SK-N-SH (cell line): ENCODE measurements at regions not wholly inside any gene's neighbourhood (a gene's known extent, or its start where the extent isn't known, plus 50 kb on each side); places are given as distances from the start of the nearest gene placed in this dataset.

Experiments
- CTCF ChIA-PET: fragments of 300-600, 350-600 bp; formaldehyde crosslinking; extraction: SDS; loops from one replicate; lab custom pipeline; 2021; lab: Yijun Ruan, JAX
- POLR2A ChIA-PET: fragments of 350-600 bp; sonication (Branson Sonifier 250); formaldehyde crosslinking; extraction: SDS; loops from one replicate; lab custom pipeline; 2020; ENCODE audit warnings: antibody characterized with exemption, inconsistent platforms; lab: Yijun Ruan, JAX
- DNase-seq: peaks from one replicate; pipeline ENCODE4 v3.0.0; 2012
- H2AFZ ChIP-seq: fragments of 200-600 bp; sonication (generic); 2 replicates; pipeline ENCODE4 v1.8.1; 2016; ENCODE audit warnings: antibody characterized with exemption, mild to moderate bottlenecking, low read depth
- H3F3A ChIP-seq: fragments of 200-600 bp; sonication (generic); replicated peaks from 2 replicates; pipeline ENCODE3; 2016; ENCODE audit warnings: antibody characterized with exemption, mild to moderate bottlenecking; ENCODE audit not compliant: insufficient read depth
- H3K27ac ChIP-seq, 2 experiments: fragments of 200-500 bp in 1 of 2; fragments of 200-600 bp in 1 of 2; sonication (Bioruptor generic) in 1 of 2; sonication (generic), shearing (Covaris generic) in 1 of 2; 2 replicates each; pipeline versions ENCODE4 v1.5.1 to v1.6.1; 2014 to 2016; ENCODE audit warnings: low read depth in 2 of 2, inconsistent platforms in 1 of 2, low read length in 1 of 2, mild to moderate bottlenecking in 1 of 2, mixed read lengths in 1 of 2
- H3K27me3 ChIP-seq: fragments of 200-600 bp; sonication (generic), shearing (Covaris generic); 2 replicates; pipeline ENCODE4 v1.6.1; 2016; ENCODE audit warnings: mixed run types; ENCODE audit not compliant: insufficient read depth
- H3K36me3 ChIP-seq, 2 experiments: fragments of 200-500 bp in 1 of 2; fragments of 200-600 bp in 1 of 2; sonication (Bioruptor generic) in 1 of 2; sonication (generic) in 1 of 2; replicated peaks in 1 of 2; 2 replicates each; pipeline versions ENCODE3 to v1.5.1; 2014 to 2016; ENCODE audit warnings: low read length in 1 of 2, mild to moderate bottlenecking in 1 of 2; ENCODE audit not compliant: insufficient read depth in 2 of 2, control insufficient read depth in 1 of 2
- H3K4me1 ChIP-seq, 2 experiments: fragments of 200-500 bp in 1 of 2; fragments of 200-600 bp in 1 of 2; sonication (Bioruptor generic) in 1 of 2; sonication (generic), shearing (Covaris generic) in 1 of 2; 2 replicates each; pipeline versions ENCODE4 v1.5.1 to v1.6.1; 2014 to 2016; ENCODE audit warnings: low read depth in 1 of 2, low read length in 1 of 2, mixed run types in 1 of 2; ENCODE audit not compliant: insufficient read depth in 2 of 2, control insufficient read depth in 1 of 2
- H3K4me2 ChIP-seq: fragments of 200-600 bp; sonication (generic), shearing (Covaris generic); 2 replicates; pipeline ENCODE4 v1.6.1; 2017; ENCODE audit warnings: mixed run types
- H3K4me3 ChIP-seq, 2 experiments: fragments of 200-500 bp in 1 of 2; fragments of 200-600 bp in 1 of 2; sonication (Bioruptor generic) in 1 of 2; sonication (generic), shearing (Covaris generic) in 1 of 2; 2 replicates each; pipeline versions ENCODE4 v1.5.1 to v1.8.1; 2014 to 2016; ENCODE audit warnings: low read depth in 2 of 2, inconsistent platforms in 1 of 2, low read length in 1 of 2, mild to moderate bottlenecking in 1 of 2, mixed read lengths in 1 of 2, moderate library complexity in 1 of 2
- H3K79me2 ChIP-seq: fragments of 200-600 bp; sonication (generic); 2 replicates; pipeline ENCODE4 v1.8.1; 2017; ENCODE audit warnings: mild to moderate bottlenecking; ENCODE audit not compliant: insufficient read depth
- H3K9ac ChIP-seq: fragments of 200-600 bp; sonication (generic); 2 replicates; pipeline ENCODE4 v1.6.1; 2017; ENCODE audit warnings: mixed run types
- H3K9me2 ChIP-seq: fragments of 200-600 bp; sonication (generic); 2 replicates; pipeline ENCODE4 v1.6.1; 2017; ENCODE audit warnings: mixed run types
- H3K9me3 ChIP-seq: fragments of 200-600 bp; sonication (generic); 2 replicates; pipeline ENCODE4 v1.6.1; 2017; ENCODE audit warnings: mixed run types, mild to moderate bottlenecking, moderate library complexity
- H4K20me1 ChIP-seq: fragments of 200-600 bp; sonication (generic); 2 replicates; pipeline ENCODE4 v1.6.1; 2017; ENCODE audit warnings: mild to moderate bottlenecking, mixed run types; ENCODE audit not compliant: insufficient read depth
- CHD2 ChIP-seq: fragments of 150-350 bp; IDR thresholded peaks from 2 replicates; pipeline ENCODE4 v1.6.1; 2018; ENCODE audit warnings: low read length; ENCODE audit not compliant: partially characterized antibody
- EZH2phosphoT487 ChIP-seq: fragments of 200-600 bp; sonication (generic); IDR thresholded peaks from 2 replicates; pipeline ENCODE4 v1.6.1; 2017; ENCODE audit warnings: low read depth, mixed run types, mild to moderate bottlenecking, antibody characterized with exemption, moderate library complexity, borderline replicate concordance
- FOXJ3 ChIP-seq: sonication (generic); formaldehyde crosslinking; IDR thresholded peaks from 2 replicates; pipeline ENCODE4 v1.5.1; 2020; ENCODE audit warnings: mild to moderate bottlenecking, missing genetic modification reagents
- FOXM1 ChIP-seq: IDR thresholded peaks from 2 replicates; pipeline ENCODE4 v1.4.0; 2012; ENCODE audit warnings: low read depth, mild to moderate bottlenecking
- GABPA ChIP-seq: IDR thresholded peaks from 2 replicates; pipeline ENCODE4 v1.4.0; 2012; ENCODE audit warnings: low read depth, mild to moderate bottlenecking
- JUND ChIP-seq: IDR thresholded peaks from 2 replicates; pipeline ENCODE4 v1.4.0; 2012
- MEF2A ChIP-seq: IDR thresholded peaks from 2 replicates; pipeline ENCODE4 v1.4.0; 2012; ENCODE audit warnings: low read depth, borderline replicate concordance
- MXI1 ChIP-seq: IDR thresholded peaks from 2 replicates; pipeline ENCODE4 v1.6.1; 2012; ENCODE audit warnings: mild to moderate bottlenecking, low read depth, low read length, improper control_type of control experiment
- NRF1 ChIP-seq: IDR thresholded peaks from 2 replicates; pipeline ENCODE4 v1.6.1; 2012; ENCODE audit warnings: low read depth, mild to moderate bottlenecking, low read length
- POLR2AphosphoS5 ChIP-seq: IDR thresholded peaks from 2 replicates; pipeline ENCODE4 v1.6.1; 2012; ENCODE audit warnings: low read depth, low read length
- RCOR1 ChIP-seq: fragments of 150-350 bp; IDR thresholded peaks from 2 replicates; pipeline ENCODE4 v1.6.1; 2017; ENCODE audit warnings: antibody characterized with exemption, low read length
- SIN3A ChIP-seq: IDR thresholded peaks from 2 replicates; pipeline ENCODE4 v1.6.1; 2012; ENCODE audit warnings: low read depth, mild to moderate bottlenecking, low read length, moderate library complexity, borderline replicate concordance
- TEAD4 ChIP-seq: IDR thresholded peaks from 2 replicates; pipeline ENCODE4 v1.4.0; 2012; ENCODE audit warnings: mild to moderate bottlenecking, borderline replicate concordance; ENCODE audit not compliant: insufficient read depth
- WGBS: methylation state at CpG from one replicate; pipeline ENCODE4 v1.1.6; 2017; ENCODE audit warnings: low lambda C conversion rate; 5-methylcytosine and 5-hydroxymethylcytosine counted together
- TF ChIP-seq, protein P1 (sequence below): IDR thresholded peaks from 2 replicates; pipeline ENCODE4; 2012
- TF ChIP-seq, protein P2 (sequence below): IDR thresholded peaks from 2 replicates; pipeline ENCODE4 v1.6.1; 2012; ENCODE audit warnings: mild to moderate bottlenecking, low read depth, low read length, moderate library complexity
- TF ChIP-seq, protein P3 (sequence below): fragments of 150-350 bp; IDR thresholded peaks from 2 replicates; pipeline ENCODE4 v1.6.1; 2017; ENCODE audit warnings: antibody characterized with exemption, low read length, low read depth, borderline replicate concordance
- TF ChIP-seq, protein P4 (sequence below): fragments of 200-600 bp; sonication (generic); IDR thresholded peaks from 2 replicates; pipeline ENCODE4 v1.6.1; 2017; ENCODE audit warnings: antibody characterized with exemption, mild to moderate bottlenecking, moderate library complexity

DNA sequence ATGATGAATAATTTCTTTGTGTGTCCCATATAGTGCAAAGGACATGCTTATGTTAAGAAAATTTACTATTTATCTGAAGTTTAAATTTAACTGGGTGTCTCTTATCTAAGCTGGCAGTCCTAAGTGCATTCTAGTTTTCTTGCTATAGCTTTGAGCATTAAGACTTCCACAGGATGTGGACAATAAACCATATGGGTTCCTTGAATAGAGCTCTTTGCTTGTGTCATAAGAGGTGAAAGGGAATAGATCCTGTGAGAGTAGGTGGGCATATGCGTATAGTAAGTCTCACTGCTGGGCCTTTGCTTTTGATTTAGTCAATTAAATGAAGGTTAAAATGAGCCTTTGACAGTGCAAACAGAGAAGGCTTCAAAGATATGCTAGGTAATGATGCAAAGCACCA is 223.4 kb upstream of the GYPA start (continued):
- TF ChIP-seq MEF2A = no peak

DNA sequence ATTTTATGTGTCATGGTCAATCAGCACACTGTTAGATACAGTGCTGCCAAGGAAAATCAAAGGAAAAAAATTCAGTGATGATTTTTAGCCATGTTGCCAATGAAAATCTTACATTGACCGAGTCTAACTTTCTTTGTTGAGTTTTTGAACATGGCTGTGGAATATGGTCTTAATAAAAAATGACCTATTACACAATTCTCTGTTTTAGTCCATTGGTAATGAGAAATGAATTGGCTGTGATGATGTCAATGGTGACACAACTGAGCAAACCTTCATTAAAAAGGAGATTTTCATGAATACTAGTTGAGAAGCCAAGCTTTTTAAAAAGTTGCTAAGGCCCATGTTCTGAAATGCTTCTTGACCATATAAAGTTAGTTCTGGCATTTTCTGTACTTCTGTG is 225.9 kb upstream of the GYPA start:
- WGBS = 3% methylated on average over 1 of the region's 1 CpG
- H3K79me2 ChIP-seq = no peaks in the 10 kb centered on the region
- POLR2A ChIA-PET = no interaction called here
- no peaks in the 10 kb centered on the region for H3K36me3 ChIP-seq
- H3K4me2 ChIP-seq = no peak overlapping the region
- no peak overlapping the region for H3K27ac ChIP-seq
- no peaks in the 10 kb centered on the region for H3K9me3 ChIP-seq
- no peaks in the 10 kb centered on the region for H3K27me3 ChIP-seq
- no peaks in the 10 kb centered on the region for H3F3A ChIP-seq
- no peaks in the 10 kb centered on the region for H4K20me1 ChIP-seq
- H2AFZ ChIP-seq = no peak overlapping the region
- CTCF ChIA-PET = no interaction called here
- no peak overlapping the region for H3K9ac ChIP-seq
- TF ChIP-seq CHD2 = no peak
- TF ChIP-seq SIN3A = no peak
- TF ChIP-seq, protein P1, sequence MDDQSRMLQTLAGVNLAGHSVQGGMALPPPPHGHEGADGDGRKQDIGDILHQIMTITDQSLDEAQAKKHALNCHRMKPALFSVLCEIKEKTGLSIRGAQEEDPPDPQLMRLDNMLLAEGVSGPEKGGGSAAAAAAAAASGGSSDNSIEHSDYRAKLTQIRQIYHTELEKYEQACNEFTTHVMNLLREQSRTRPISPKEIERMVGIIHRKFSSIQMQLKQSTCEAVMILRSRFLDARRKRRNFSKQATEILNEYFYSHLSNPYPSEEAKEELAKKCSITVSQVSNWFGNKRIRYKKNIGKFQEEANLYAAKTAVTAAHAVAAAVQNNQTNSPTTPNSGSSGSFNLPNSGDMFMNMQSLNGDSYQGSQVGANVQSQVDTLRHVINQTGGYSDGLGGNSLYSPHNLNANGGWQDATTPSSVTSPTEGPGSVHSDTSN = no peak
- TF ChIP-seq NRF1 = no peak
- TF ChIP-seq EZH2phosphoT487 = no peak
- TF ChIP-seq RCOR1 = no peak
- TF ChIP-seq, protein P2, sequence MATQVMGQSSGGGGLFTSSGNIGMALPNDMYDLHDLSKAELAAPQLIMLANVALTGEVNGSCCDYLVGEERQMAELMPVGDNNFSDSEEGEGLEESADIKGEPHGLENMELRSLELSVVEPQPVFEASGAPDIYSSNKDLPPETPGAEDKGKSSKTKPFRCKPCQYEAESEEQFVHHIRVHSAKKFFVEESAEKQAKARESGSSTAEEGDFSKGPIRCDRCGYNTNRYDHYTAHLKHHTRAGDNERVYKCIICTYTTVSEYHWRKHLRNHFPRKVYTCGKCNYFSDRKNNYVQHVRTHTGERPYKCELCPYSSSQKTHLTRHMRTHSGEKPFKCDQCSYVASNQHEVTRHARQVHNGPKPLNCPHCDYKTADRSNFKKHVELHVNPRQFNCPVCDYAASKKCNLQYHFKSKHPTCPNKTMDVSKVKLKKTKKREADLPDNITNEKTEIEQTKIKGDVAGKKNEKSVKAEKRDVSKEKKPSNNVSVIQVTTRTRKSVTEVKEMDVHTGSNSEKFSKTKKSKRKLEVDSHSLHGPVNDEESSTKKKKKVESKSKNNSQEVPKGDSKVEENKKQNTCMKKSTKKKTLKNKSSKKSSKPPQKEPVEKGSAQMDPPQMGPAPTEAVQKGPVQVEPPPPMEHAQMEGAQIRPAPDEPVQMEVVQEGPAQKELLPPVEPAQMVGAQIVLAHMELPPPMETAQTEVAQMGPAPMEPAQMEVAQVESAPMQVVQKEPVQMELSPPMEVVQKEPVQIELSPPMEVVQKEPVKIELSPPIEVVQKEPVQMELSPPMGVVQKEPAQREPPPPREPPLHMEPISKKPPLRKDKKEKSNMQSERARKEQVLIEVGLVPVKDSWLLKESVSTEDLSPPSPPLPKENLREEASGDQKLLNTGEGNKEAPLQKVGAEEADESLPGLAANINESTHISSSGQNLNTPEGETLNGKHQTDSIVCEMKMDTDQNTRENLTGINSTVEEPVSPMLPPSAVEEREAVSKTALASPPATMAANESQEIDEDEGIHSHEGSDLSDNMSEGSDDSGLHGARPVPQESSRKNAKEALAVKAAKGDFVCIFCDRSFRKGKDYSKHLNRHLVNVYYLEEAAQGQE = no peak
- TF ChIP-seq, protein P3, sequence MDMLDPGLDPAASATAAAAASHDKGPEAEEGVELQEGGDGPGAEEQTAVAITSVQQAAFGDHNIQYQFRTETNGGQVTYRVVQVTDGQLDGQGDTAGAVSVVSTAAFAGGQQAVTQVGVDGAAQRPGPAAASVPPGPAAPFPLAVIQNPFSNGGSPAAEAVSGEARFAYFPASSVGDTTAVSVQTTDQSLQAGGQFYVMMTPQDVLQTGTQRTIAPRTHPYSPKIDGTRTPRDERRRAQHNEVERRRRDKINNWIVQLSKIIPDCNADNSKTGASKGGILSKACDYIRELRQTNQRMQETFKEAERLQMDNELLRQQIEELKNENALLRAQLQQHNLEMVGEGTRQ = no peak
- no peaks in the 10 kb centered on the region for H3K9me2 ChIP-seq
- H3K4me3 ChIP-seq = no peak overlapping the region
- no peak for DNase-seq
- no peaks in the 10 kb centered on the region for H3K4me1 ChIP-seq

DNA sequence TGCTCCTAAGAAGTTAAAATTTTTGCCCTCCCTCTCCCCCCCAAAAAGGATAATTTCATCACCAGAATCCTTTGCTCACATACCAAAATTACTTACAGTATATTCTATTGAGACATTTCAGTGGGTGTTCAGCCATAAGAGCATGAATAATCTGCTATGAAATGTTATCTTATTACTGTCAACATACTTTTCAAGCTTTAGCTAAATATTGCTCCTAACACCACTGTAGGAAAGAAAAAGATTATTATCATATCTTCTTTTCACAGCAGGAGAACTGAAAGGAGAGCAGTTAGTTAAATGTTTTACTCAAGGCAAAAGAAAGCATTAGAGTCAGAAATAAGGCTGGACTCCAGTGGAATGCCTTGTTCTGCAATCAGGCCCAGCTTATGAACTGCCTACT is 231.0 kb upstream of the GYPA start:
- Histone ChIP-seq H4K20me1 (no peaks in the 10 kb centered on the region), H3K27ac (no peak overlapping the region), H3K9me3 (no peaks in the 10 kb centered on the region), H3K27me3 (peaks cover 10% of the 10 kb centered on the region; the same call in 1 of the 2 replicates), H3K9ac (no peak overlapping the region), H3F3A (no peaks in the 10 kb centered on the region), H2AFZ (no peak overlapping the region), H3K4me3 (no peak overlapping the region), H3K4me2 (no peak overlapping the region), H3K9me2 (no peaks in the 10 kb centered on the region), H3K36me3 (no peaks in the 10 kb centered on the region), H3K79me2 (no peaks in the 10 kb centered on the region), H3K4me1 (no peaks in the 10 kb centered on the region)
- ChIA-PET POLR2A (no interaction called here), CTCF (interaction anchor here (0.5 kb wide), 1 partner anchor 15 kb away, joined by 3 read pairs; no protein-coding TSS in a partner anchor)
- no peak for DNase-seq
- TF ChIP-seq TEAD4 (no peak), GABPA (no peak), CHD2 (no peak), FOXJ3 (no peak), MXI1 (no peak), JUND (no peak), RCOR1 (no peak), POLR2AphosphoS5 (no peak), EZH2phosphoT487 (no peak), FOXM1 (no peak)
- TF ChIP-seq, protein P3 = no peak
- TF ChIP-seq, protein P4, sequence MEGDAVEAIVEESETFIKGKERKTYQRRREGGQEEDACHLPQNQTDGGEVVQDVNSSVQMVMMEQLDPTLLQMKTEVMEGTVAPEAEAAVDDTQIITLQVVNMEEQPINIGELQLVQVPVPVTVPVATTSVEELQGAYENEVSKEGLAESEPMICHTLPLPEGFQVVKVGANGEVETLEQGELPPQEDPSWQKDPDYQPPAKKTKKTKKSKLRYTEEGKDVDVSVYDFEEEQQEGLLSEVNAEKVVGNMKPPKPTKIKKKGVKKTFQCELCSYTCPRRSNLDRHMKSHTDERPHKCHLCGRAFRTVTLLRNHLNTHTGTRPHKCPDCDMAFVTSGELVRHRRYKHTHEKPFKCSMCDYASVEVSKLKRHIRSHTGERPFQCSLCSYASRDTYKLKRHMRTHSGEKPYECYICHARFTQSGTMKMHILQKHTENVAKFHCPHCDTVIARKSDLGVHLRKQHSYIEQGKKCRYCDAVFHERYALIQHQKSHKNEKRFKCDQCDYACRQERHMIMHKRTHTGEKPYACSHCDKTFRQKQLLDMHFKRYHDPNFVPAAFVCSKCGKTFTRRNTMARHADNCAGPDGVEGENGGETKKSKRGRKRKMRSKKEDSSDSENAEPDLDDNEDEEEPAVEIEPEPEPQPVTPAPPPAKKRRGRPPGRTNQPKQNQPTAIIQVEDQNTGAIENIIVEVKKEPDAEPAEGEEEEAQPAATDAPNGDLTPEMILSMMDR = no peak
